ENCODE measurements at regions not wholly inside any gene's neighbourhood (a gene's known extent, or its start where the extent isn't known, plus 50 kb on each side); places are given as distances from the start of the nearest gene placed in this dataset.

DNA sequence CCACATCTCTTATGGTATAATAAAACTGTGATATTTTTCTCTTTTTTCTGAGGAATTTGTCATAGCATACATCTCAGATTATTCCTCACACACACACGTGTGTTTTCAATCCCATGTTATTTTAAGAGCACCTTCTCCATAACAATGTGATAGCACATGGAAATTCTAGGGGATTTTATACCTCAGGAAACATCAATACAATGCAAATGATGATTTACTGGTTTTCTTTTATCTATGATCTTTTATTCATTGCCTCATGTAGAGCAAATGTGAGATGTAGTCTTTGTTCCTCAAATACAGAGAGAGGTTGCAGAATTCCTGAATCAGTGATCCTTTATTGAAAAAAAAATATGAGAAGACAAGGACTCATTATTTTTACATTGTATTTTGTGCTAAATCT is 128.3 kb upstream of the ROBO1 start:
- H3K36me3 Mint-ChIP-seq: no peaks in the 10 kb centered on the region
- no peak overlapping the region for H3K4me3 Mint-ChIP-seq
- H3K9me3 Mint-ChIP-seq: peaks cover 2 to 36% (median 19%) of the 10 kb centered on the region in 6 donors
- H3K27me3 Mint-ChIP-seq (ENCODE audit: low read depth in 3 of 3): no peaks in the 10 kb centered on the region
- no peak for DNase-seq
- H3K27ac Mint-ChIP-seq: no peak overlapping the region
- no peaks in the 10 kb centered on the region for H3K4me1 Mint-ChIP-seq

DNA sequence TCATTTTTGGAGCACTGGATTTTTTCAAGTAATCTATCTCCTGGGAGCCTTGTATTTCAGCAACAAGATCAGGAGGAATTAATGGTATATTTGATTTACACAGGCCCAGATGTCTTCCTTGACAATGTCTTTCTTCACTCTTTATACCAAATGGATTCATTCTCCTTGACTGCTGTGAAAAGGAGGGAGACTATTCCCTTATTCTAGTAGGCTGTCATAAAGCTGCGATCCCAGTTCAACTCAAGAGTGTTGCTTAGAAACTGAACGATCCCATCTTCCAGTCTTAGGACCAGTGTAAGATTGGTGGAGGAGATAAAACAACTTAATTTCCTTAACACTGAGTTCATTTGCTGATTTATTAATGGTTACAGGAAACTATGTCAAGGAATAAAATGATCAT is 119.4 kb upstream of the ROBO1 start:
- peaks cover 0 to 57% (median 12%) of the 10 kb centered on the region in 6 donors for H3K9me3 Mint-ChIP-seq
- H3K4me3 Mint-ChIP-seq: no peak overlapping the region
- H3K36me3 Mint-ChIP-seq: peaks cover 0 to 3% (median 0%) of the 10 kb centered on the region in 3 donors
- DNase-seq: no peak
- H3K27me3 Mint-ChIP-seq (ENCODE audit: low read depth in 3 of 3): peaks cover 0 to 1% (median 0%) of the 10 kb centered on the region in 3 donors
- no peaks in the 10 kb centered on the region for H3K4me1 Mint-ChIP-seq
- H3K27ac Mint-ChIP-seq: no peak overlapping the region

DNA sequence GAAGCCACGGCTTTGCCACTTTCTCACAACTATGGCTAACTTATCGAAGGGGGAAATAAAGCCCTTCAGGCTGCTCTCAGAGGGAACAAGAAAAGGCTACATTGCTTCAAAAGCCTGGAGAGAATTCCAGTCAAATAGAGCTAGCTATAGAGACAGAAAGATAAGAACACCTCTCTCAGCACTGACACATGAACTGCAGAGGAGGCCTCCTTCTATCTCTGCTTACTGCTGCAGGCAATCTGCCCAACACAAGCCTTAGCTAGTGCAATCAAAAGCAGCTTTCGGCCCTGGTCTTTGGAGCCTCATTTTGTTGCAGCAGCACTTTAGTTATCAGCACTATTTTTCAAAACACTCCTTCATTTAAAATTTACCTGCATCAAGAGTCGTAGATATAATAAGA is 118.4 kb upstream of the ROBO1 start:
- Mint-ChIP-seq H3K9me3 (peaks cover 0 to 55% (median 12%) of the 10 kb centered on the region in 6 donors), H3K4me1 (no peaks in the 10 kb centered on the region), H3K27me3 (ENCODE audit: low read depth in 3 of 3) (peaks cover 0 to 1% (median under 1%) of the 10 kb centered on the region in 3 donors), H3K27ac (no peak overlapping the region), H3K36me3 (peaks cover 0 to 3% (median 0%) of the 10 kb centered on the region in 3 donors), H3K4me3 (no peak overlapping the region)
- no peak for DNase-seq

DNA sequence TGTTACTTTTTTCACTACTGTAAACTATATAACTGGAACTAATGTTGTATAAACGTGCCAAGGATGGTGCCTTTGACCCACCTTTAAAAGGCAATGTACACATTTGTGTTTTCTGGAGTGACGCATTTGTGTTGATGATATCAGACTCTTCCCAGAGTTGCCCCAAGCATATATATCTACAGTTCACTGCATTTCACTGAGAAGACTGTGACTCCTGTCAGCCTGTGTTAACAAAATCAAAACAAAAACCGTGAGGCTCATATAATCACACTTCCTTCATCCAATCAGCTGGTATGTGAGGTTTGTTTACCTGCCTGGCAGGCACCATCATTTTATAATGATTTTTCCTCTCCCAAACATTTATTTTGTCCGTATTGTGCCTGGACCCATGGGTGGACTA is 117.6 kb upstream of the ROBO1 start:
- Mint-ChIP-seq H3K27me3 (ENCODE audit: low read depth in 3 of 3) (peaks cover 0 to 1% (median 1%) of the 10 kb centered on the region in 3 donors), H3K9me3 (peaks cover 0 to 53% (median 13%) of the 10 kb centered on the region in 6 donors), H3K27ac (no peak overlapping the region), H3K4me1 (no peaks in the 10 kb centered on the region), H3K4me3 (no peak overlapping the region), H3K36me3 (peaks cover 0 to 3% (median 3%) of the 10 kb centered on the region in 3 donors)
- no peak for DNase-seq

DNA sequence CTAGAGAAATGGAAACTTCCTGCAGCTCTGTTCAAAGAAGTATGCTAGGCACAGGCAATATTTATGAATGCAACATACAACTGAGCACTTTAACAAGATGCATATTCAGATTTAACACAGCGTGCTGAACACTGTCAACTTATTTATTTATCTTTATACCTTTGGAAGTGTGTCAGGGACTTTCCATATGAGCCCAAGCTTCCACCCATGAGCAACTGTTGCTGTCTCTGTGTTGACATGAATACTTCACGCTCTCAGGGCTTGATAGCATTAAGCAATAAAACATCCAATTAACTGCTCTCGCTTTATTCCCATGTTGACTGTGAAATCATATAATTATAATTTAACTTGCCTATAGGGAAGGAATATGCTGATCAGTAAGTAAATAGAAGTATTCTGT is 116.6 kb upstream of the ROBO1 start:
- DNase-seq: no peak
- Mint-ChIP-seq H3K36me3 (peaks cover 0 to 3% (median 3%) of the 10 kb centered on the region in 3 donors), H3K9me3 (peaks cover 0 to 44% (median 12%) of the 10 kb centered on the region in 6 donors)

DNA sequence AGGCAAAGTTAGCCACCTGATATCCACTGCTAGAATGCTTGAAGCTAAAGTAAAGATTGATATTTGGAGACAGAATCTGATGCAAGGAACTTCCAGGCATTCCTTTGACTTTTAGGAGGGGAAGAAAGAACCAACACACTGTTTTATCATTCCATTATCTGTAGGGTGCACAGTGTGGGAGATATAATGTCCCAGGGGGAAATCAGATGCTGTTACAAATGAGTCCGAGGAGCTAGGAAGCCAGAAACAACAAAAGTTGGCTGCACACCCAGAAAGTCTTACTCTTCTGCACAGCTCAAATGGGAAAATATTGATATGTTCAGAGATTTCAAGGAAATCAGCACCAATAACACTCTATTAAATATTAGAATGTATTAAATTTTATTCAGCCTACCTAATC is 113.6 kb upstream of the ROBO1 start:
- Mint-ChIP-seq H3K27me3 (ENCODE audit: low read depth in 3 of 3) (peaks cover 0 to 1% (median 1%) of the 10 kb centered on the region in 3 donors), H3K4me1 (no peaks in the 10 kb centered on the region), H3K36me3 (peaks cover 0 to 3% (median 3%) of the 10 kb centered on the region in 3 donors), H3K27ac (no peak overlapping the region), H3K9me3 (peaks cover 9 to 56% (median 19%) of the 10 kb centered on the region in 6 donors), H3K4me3 (no peak overlapping the region)
- no peak for DNase-seq

More for the DNA sequence above, 116.6 kb upstream of the ROBO1 start:
- Mint-ChIP-seq H3K27me3 (ENCODE audit: low read depth in 3 of 3) (peaks cover 0 to 1% (median 1%) of the 10 kb centered on the region in 3 donors), H3K4me1 (no peaks in the 10 kb centered on the region), H3K4me3 (no peak overlapping the region), H3K27ac (no peak overlapping the region)

DNA sequence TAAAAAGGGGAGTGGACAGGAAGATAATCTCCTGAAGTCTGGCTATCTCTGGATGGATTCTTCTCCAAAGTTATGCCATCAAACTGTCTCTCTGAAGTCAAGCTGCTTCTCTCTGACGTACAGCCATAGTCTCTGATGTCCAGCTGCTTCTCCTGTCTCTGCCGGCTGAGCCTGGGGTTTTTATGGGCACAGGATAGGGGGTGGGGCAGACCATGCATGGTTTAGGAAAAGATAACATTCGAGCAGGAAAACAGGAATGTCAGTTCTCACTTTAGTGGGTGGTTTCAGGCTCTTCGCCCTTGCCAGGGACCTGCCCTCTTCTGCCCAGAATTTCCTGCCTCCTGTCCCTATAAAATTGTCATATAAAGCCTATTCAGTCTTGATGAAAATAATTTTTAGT is 110.9 kb upstream of the ROBO1 start:
- H3K9me3 Mint-ChIP-seq: peaks cover 9 to 55% (median 20%) of the 10 kb centered on the region in 6 donors
- no peak overlapping the region for H3K27ac Mint-ChIP-seq
- peaks cover 0 to 3% (median 0%) of the 10 kb centered on the region in 3 donors for H3K36me3 Mint-ChIP-seq
- H3K4me3 Mint-ChIP-seq: no peak overlapping the region
- H3K27me3 Mint-ChIP-seq (ENCODE audit: low read depth in 3 of 3): peaks cover 0 to 1% (median 1%) of the 10 kb centered on the region in 3 donors
- no peaks in the 10 kb centered on the region for H3K4me1 Mint-ChIP-seq
- no peak for DNase-seq

DNA sequence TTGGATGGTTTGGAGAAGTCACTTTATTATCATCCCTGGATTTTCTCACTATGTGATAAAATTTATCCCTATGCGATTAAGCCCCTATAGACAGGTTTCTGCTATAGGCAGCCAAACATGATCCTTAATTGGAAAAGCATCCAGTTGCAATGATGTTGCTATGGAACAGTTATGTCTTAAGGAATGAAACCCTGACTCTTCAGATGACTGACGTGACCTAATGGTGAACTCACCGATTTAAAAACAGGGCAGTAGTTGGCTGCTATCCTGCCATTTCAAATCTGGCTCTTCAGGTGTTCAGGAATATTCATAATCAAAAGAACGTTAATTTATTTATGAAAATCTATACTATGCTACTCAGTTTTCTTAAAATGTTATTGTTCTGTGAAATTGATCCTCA is 106.8 kb upstream of the ROBO1 start:
- Mint-ChIP-seq H3K27ac (no peak overlapping the region), H3K4me1 (no peaks in the 10 kb centered on the region), H3K27me3 (ENCODE audit: low read depth in 3 of 3) (no peaks in the 10 kb centered on the region), H3K4me3 (no peak overlapping the region), H3K9me3 (peaks cover 10 to 50% (median 20%) of the 10 kb centered on the region in 6 donors), H3K36me3 (no peaks in the 10 kb centered on the region)
- no peak for DNase-seq

DNA sequence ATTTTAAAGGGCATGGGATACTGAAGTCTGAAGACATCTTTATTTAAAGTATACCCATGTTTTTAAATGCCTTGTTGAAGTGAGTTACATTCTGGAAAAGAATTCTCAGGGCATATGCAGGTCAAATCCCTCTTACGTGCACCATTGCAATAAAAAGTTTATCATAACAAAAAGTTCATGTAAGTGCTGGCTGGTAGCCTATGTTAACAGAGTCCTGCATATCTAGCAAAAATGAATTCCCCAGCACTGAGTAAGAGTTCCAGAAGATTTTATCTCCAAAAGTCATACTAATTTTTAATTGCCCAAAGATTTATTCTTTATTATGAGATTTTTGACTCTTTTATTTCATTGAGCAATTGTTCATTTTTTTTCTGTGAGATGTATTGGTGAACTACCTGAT is 104.7 kb upstream of the ROBO1 start:
- DNase-seq: no peak
- Mint-ChIP-seq H3K9me3 (peaks cover 18 to 54% (median 22%) of the 10 kb centered on the region in 6 donors), H3K27me3 (ENCODE audit: low read depth in 3 of 3) (no peaks in the 10 kb centered on the region), H3K36me3 (peaks cover 0 to 5% (median 0%) of the 10 kb centered on the region in 3 donors), H3K4me1 (no peaks in the 10 kb centered on the region), H3K27ac (no peak overlapping the region), H3K4me3 (no peak overlapping the region)

DNA sequence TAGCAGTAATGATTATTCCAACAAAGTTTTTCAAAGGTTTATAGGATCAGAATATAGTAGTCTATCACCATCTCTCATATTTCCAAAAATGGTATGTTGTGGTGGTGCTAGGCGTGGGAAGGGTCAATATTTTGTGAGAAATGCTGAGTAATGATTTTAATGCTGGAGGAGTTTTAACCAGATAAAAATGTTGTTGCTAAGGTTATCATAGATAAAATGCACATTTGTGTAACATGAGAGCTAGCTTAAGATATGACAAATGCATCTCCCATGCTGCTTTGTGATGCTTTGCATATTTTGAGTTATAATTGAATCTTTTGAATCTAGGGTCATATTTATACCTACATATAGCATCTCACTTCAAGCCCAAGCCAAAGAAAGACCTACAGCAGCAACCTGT is 103.9 kb upstream of the ROBO1 start:
- DNase-seq: no peak
- Mint-ChIP-seq H3K9me3 (peaks cover 12 to 54% (median 25%) of the 10 kb centered on the region in 6 donors), H3K36me3 (peaks cover 0 to 5% (median 0%) of the 10 kb centered on the region in 3 donors), H3K4me1 (no peaks in the 10 kb centered on the region), H3K27me3 (ENCODE audit: low read depth in 3 of 3) (no peaks in the 10 kb centered on the region), H3K4me3 (no peak overlapping the region), H3K27ac (no peak overlapping the region)

DNA sequence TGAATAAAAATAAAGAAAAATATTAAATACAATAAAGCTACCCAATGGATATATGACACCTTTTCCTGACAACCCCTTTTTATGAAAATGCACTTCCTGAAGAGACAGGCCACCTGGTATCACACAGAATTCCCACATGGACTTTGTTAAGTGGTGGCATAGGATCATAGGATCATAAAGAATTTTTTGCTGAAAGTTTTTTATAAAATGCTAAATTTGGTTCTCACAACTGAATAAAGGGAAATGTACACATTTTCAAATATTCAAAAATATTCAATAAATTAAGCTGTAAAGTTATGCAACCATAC is 102.5 kb upstream of the ROBO1 start:
- Mint-ChIP-seq H3K9me3 (peaks cover 12 to 50% (median 29%) of the 10 kb centered on the region in 6 donors), H3K4me1 (no peaks in the 10 kb centered on the region), H3K36me3 (peaks cover 0 to 5% (median 0%) of the 10 kb centered on the region in 3 donors), H3K4me3 (no peak overlapping the region), H3K27ac (no peak overlapping the region), H3K27me3 (ENCODE audit: low read depth in 3 of 3) (no peaks in the 10 kb centered on the region)
- DNase-seq: no peak

DNA sequence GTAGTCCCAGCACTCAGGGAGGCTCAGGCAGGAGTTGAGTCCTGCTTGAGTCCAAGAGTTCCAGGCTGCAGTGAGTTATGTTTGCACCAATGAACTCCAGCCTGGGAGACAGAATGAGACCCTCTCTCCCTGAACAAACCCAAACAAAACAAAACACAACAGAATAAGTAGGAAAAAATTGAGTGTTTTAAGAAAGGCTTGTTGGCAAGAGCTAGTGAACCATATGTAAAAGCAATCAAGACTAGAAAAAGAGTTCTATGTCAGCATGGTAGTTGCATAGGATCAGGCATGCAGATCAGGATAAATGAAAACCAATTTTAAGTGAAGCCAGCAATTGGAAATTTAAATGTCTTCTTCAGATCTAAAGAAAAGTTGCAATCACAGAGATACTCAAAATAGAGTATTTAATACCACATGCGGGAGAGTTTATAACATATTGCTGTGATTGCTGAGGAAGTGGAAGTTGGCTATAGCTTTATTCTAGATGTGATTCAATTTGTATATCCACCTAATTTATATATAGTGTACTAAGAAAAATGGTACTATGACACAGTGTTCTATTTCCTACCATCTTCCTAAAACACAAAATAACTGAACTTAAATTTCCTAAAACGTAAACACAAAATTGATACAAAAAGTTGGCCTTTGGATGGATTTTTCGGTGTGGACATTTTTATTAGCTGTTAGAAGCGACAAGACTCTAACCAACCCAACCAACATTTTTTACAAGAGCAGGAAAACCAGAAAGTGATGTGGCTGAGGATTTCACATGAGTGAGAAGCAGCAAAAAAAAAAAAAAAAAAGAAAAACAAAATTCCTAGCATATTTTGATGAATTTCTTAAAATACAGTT is 101.9 kb upstream of the ROBO1 start:
- Mint-ChIP-seq H3K4me3 (no peak overlapping the region), H3K9me3 (peaks cover 12 to 46% (median 30%) of the 10 kb centered on the region in 6 donors), H3K4me1 (no peaks in the 10 kb centered on the region), H3K27ac (no peak overlapping the region), H3K36me3 (peaks cover 0 to 5% (median 0%) of the 10 kb centered on the region in 3 donors), H3K27me3 (ENCODE audit: low read depth in 3 of 3) (no peaks in the 10 kb centered on the region)
- no peak for DNase-seq

DNA sequence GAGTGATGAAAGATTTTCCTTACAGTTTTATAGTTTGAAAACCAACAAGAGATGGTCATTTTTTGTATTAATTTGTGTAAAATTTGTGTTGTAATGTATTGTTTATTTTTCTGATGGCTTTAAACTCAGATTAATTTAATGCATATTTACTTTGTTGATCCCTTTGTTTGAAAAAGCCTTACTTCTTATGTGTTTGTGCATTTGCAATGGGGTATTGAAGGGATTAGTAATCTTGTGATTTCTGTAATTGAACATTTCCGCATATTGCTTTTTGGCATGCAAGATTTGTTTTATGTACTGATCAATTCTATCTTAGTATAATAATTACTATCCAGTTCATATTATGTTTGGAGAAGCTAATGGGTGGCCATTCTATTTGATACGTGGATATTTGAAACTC is 98.4 kb upstream of the ROBO1 start:
- no peaks in the 10 kb centered on the region for H3K27me3 Mint-ChIP-seq (ENCODE audit: low read depth in 3 of 3)
- H3K27ac Mint-ChIP-seq: no peak overlapping the region
- DNase-seq: no peak
- peaks cover 9 to 61% (median 36%) of the 10 kb centered on the region in 6 donors for H3K9me3 Mint-ChIP-seq
- no peaks in the 10 kb centered on the region for H3K4me1 Mint-ChIP-seq
- H3K4me3 Mint-ChIP-seq: no peak overlapping the region
- peaks cover 0 to 5% (median 0%) of the 10 kb centered on the region in 3 donors for H3K36me3 Mint-ChIP-seq

DNA sequence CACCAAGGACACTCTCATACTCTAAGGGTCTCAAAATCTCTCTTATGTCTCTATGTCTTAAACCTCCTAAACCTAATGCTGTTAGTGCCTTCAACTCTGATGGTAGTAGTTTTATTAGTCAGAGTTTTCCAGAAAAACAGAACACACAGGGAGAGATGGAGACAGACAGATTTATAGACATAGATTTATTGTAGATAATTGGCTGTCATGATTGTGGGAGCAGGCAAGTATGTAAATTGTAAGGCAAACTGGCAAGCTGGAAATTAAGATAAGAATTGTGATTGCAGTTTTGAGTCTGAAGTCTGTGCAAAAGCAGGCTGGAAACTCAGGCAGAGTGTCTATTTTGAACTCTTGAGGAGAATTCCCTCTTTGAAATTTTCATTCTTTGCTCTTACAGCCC is 96.3 kb upstream of the ROBO1 start:
- DNase-seq: no peak
- H3K36me3 Mint-ChIP-seq: peaks cover 0 to 5% (median 0%) of the 10 kb centered on the region in 3 donors
- H3K27ac Mint-ChIP-seq: no peak overlapping the region
- H3K27me3 Mint-ChIP-seq (ENCODE audit: low read depth in 3 of 3): no peaks in the 10 kb centered on the region
- no peaks in the 10 kb centered on the region for H3K4me1 Mint-ChIP-seq
- peaks cover 9 to 59% (median 43%) of the 10 kb centered on the region in 6 donors for H3K9me3 Mint-ChIP-seq
- no peak overlapping the region for H3K4me3 Mint-ChIP-seq
